Subcutaneous abdominal adipose tissue (tissue), 5 donors: ENCODE measurements at regions not wholly inside any gene's neighbourhood (a gene's known extent, or its start where the extent isn't known, plus 50 kb on each side); places are given as distances from the start of the nearest gene placed in this dataset.

Experiments used
- H3K27ac ChIP-seq: one replicate; pipeline ENCODE4 v1.7.0; 2013; ENCODE audit warnings: low read depth, mild to moderate bottlenecking, inconsistent platforms, low read length, moderate library complexity
- H3K27me3 ChIP-seq, 5 donors: one replicate each; pipeline ENCODE4 v1.7.0; 2013; ENCODE audit warnings: low read length in 5 of 5, inconsistent platforms in 1 of 5; ENCODE audit not compliant: control insufficient read depth in 5 of 5, insufficient read depth in 4 of 5
- H3K36me3 ChIP-seq, 5 donors: one replicate each; pipeline ENCODE4 v1.7.0; 2013; ENCODE audit warnings: low read length in 5 of 5; ENCODE audit not compliant: control insufficient read depth in 5 of 5, insufficient read depth in 5 of 5
- H3K4me1 ChIP-seq, 5 donors: one replicate each; pipeline ENCODE4 v1.7.0; 2013; ENCODE audit warnings: low read length in 5 of 5, mild to moderate bottlenecking in 3 of 5, moderate library complexity in 1 of 5; ENCODE audit not compliant: control insufficient read depth in 5 of 5, insufficient read depth in 5 of 5
- H3K4me3 ChIP-seq, 5 donors: one replicate each; pipeline ENCODE4 v1.7.0; 2013; ENCODE audit warnings: low read length in 5 of 5, low read depth in 1 of 5
- H3K9ac ChIP-seq, 5 donors: one replicate each; pipeline ENCODE4 v1.7.0; 2013; ENCODE audit warnings: low read length in 5 of 5, mild to moderate bottlenecking in 4 of 5, moderate library complexity in 3 of 5
- H3K9me3 ChIP-seq, 5 donors: one replicate each; pipeline ENCODE4 v1.7.0; 2013; ENCODE audit warnings: low read length in 5 of 5; ENCODE audit not compliant: control insufficient read depth in 5 of 5
- donor health status: healthy.
- donor health status: healthy.
- donor health status: healthy.
- donor health status: healthy.
- donor health status: healthy.

DNA sequence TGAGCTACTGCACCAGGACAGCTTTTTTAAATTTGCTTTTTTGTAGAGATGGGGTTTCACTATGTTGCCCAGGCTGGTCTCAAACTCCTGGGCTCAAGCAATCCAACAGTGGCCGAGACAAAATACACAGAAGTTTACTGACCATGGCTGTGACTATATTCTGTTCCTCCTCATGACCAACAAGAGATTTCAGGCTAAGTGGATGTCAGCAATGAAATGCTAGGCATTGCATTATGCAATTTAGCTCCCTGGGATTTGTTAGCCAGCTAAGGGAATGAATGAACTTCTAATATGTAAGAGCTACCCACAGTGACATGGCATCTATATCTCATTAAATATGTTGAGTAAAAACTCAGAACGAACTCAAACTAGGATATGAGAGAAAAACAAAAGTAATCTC, 81.9 kb upstream of the MBOAT2 start:
- Histone ChIP-seq H3K4me1 (peaks cover 0 to 17% (median 10%) of the 10 kb centered on the region in 5 donors), H3K27ac (no peak overlapping the region), H3K36me3 (peaks cover 0 to 3% (median 0%) of the 10 kb centered on the region in 5 donors), H3K4me3 (no peak overlapping the region), H3K9me3 (peaks cover 2 to 10% (median 5%) of the 10 kb centered on the region in 5 donors), H3K9ac (no peak overlapping the region), H3K27me3 (no peaks in the 10 kb centered on the region)

DNA sequence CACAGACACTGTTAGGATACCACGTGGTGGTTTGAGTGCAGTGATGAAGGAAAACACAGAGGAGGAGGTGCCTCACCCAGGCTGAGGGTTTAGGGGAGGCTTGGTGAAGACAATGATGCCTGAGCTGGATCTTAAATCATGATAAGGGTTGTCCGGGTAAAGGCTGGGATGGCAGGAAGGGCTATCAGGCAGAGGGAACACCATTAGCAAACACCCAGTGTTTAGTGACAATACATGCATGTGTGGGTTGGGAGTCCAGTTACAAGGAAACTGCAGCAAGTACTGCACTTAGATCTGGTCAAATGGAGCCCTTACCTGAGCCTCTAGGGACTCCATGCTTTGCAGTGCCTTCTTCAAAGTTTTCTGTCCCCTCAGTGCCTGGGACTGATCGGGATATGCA, 79.8 kb upstream of the MBOAT2 start:
- no peaks in the 10 kb centered on the region for H3K27me3 ChIP-seq
- H3K9ac ChIP-seq = no peak overlapping the region
- no peak overlapping the region for H3K4me3 ChIP-seq
- peaks cover 0 to 17% (median 10%) of the 10 kb centered on the region in 5 donors for H3K4me1 ChIP-seq
- peaks cover 2 to 10% (median 5%) of the 10 kb centered on the region in 5 donors for H3K9me3 ChIP-seq
- no peak overlapping the region for H3K27ac ChIP-seq
- H3K36me3 ChIP-seq = peaks cover 0 to 3% (median 0%) of the 10 kb centered on the region in 5 donors

DNA sequence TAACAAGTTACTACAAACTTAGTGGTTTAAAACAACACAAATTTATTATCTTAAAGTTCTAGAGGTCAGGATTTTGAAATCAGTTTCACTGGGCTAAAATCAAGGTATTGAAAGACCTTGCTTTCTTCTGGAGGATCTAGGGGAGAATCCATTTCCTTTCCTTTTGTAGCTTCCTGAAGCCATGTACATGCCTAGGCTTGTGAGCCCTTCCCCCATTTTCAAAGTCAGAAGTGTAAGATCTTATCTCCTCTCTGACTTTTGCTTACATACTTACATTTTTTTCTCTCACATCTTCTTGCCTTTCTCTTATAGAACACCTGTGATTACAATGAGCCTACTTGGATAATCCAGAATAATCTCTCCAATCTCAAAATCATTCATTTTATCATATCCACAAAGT, 78.7 kb upstream of the MBOAT2 start:
- no peak overlapping the region for H3K27ac ChIP-seq
- no peaks in the 10 kb centered on the region for H3K27me3 ChIP-seq
- no peak overlapping the region for H3K4me3 ChIP-seq
- H3K9me3 ChIP-seq = peaks cover 2 to 10% (median 5%) of the 10 kb centered on the region in 5 donors
- peaks cover 0 to 11% (median 9%) of the 10 kb centered on the region in 5 donors for H3K4me1 ChIP-seq
- peaks cover 0 to 3% (median 0%) of the 10 kb centered on the region in 5 donors for H3K36me3 ChIP-seq
- no peak overlapping the region for H3K9ac ChIP-seq

DNA sequence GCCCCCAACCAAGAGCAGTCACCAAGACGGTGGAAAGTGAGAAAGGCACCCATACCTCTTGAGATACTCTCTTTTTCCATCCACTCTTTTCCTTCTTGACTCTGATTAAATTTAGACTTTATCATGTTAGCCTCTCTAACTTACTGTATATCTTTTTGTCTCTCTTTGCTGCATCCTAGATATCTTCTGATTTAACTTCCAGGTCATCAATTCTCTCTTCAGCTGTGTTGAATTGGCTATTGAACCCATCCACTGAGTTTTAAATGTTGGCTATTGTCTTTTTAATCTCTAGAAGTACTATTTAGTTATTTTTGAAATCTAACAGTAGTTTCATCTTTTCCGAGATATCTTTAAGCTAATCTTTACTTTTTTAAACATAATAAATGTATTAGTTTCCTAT, 78.3 kb upstream of the MBOAT2 start:
- Histone ChIP-seq H3K4me1 (peaks cover 0 to 7% (median 5%) of the 10 kb centered on the region in 5 donors), H3K9ac (no peak overlapping the region), H3K4me3 (no peak overlapping the region), H3K27ac (no peak overlapping the region), H3K36me3 (peaks cover 0 to 3% (median 0%) of the 10 kb centered on the region in 5 donors), H3K9me3 (peaks cover 2 to 10% (median 5%) of the 10 kb centered on the region in 5 donors), H3K27me3 (no peaks in the 10 kb centered on the region)

DNA sequence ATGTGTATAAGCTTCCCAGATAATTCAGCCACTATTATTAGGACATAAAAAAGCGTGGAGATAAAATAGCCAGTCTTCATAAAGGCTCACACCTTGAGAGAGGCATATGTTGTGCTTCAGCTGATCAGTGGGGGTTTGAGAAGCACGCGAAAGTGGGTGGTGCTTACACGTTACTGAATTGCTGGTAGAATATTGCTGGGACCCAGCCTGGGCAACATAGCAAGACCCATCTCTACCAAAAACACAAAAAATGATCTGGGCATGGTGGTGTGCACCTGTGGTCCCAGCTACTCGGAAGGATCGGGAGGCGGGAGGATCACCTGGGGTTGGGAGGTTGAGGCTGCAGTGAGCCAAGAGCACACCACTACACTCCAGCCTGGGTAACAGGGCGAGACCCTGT, 74.9 kb upstream of the MBOAT2 start:
- Histone ChIP-seq H3K27me3 (no peaks in the 10 kb centered on the region), H3K27ac (no peak overlapping the region), H3K4me3 (no peak overlapping the region), H3K4me1 (no peaks in the 10 kb centered on the region), H3K36me3 (peaks cover 0 to 3% (median 0%) of the 10 kb centered on the region in 5 donors), H3K9me3 (peaks cover 2 to 10% (median 5%) of the 10 kb centered on the region in 5 donors), H3K9ac (no peak overlapping the region)

DNA sequence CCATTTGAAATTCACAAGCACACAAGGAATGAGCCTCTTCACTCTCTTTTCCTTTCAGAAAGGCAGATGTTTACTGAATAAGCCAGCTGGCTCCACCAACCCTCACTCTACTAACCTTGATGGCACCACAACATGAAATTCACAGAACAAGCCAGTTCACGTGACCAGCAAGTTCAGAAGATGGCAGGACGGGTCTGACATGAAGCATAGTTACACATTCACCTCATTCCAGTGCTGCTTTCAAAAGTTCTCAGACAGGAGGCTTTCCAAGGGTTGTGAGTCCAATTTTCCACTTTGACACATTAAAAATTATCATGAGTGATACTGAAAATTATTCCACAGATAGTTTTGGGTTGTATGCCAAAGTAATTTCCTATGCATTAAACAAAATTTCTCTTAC, 74.2 kb upstream of the MBOAT2 start:
- H3K9ac ChIP-seq = no peak overlapping the region
- H3K4me1 ChIP-seq = no peaks in the 10 kb centered on the region
- H3K27me3 ChIP-seq = no peaks in the 10 kb centered on the region
- H3K9me3 ChIP-seq = peaks cover 2 to 10% (median 5%) of the 10 kb centered on the region in 5 donors
- H3K27ac ChIP-seq = no peak overlapping the region
- H3K4me3 ChIP-seq = no peak overlapping the region
- peaks cover 0 to 3% (median 0%) of the 10 kb centered on the region in 5 donors for H3K36me3 ChIP-seq

DNA sequence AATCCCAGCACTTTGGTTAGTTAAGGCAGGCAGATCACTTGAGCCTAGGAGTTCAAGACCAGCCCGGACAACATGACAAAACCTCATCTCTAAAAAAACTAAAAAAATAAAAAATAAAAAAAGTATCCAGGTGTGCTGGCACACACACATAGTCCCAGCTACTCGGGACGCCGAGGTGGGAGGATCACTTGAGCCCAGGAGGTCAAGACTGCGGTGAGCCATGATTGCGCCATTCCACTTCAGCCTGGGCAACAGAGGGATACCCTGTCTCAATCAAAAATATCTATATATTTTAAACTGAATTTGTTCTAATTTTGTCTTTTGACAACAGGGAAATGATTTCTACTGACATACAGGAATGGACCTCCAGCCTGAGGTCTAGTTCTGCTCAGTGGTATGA, 73.3 kb upstream of the MBOAT2 start:
- H3K27ac ChIP-seq = no peak overlapping the region
- H3K9ac ChIP-seq = no peak overlapping the region
- H3K36me3 ChIP-seq = no peaks in the 10 kb centered on the region
- no peaks in the 10 kb centered on the region for H3K4me1 ChIP-seq
- H3K9me3 ChIP-seq = peaks cover under 1 to 5% (median 2%) of the 10 kb centered on the region in 5 donors
- H3K4me3 ChIP-seq = no peak overlapping the region
- H3K27me3 ChIP-seq = no peaks in the 10 kb centered on the region

DNA sequence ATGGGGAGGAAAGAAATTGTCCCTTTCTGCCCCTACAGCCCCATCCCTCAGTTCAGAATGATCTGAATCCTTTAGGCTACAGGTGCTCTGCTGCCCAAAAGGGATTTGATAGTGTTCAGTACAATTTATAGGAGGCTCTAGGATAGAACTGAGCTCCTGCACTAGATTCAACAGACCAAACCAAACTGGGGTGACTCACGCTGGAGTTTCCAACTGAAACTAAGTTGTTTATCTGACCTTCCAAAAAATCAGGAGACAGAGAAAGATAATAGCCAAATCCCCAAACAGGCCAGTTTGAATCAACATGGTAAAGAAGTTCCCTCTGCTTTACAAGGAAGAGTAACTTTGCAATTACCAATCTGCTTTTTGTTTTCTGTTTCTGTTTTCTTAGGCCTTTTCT, 72.7 kb upstream of the MBOAT2 start:
- Histone ChIP-seq H3K9me3 (no peaks in the 10 kb centered on the region), H3K4me1 (no peaks in the 10 kb centered on the region), H3K27ac (no peak overlapping the region), H3K36me3 (no peaks in the 10 kb centered on the region), H3K27me3 (no peaks in the 10 kb centered on the region), H3K9ac (no peak overlapping the region), H3K4me3 (no peak overlapping the region)

DNA sequence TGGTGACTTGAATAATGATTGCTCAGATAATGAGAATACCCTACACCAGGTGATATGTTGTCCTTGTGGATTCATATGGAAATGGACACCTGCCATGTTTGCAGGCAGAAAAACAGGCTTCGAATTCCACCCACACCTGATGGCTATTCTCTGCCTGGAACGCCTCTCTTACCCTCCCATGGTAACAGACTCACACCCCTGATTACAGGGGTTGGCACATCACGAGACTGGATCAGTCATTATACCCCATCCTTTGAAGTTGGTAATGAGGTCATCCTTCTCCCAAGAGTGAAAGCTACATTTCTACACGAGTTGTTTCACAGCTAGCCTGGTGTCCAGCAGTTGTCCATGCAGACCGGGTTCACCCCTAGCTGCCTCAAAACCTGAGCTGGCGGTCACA, 71.4 kb upstream of the MBOAT2 start:
- no peak overlapping the region for H3K4me3 ChIP-seq

DNA sequence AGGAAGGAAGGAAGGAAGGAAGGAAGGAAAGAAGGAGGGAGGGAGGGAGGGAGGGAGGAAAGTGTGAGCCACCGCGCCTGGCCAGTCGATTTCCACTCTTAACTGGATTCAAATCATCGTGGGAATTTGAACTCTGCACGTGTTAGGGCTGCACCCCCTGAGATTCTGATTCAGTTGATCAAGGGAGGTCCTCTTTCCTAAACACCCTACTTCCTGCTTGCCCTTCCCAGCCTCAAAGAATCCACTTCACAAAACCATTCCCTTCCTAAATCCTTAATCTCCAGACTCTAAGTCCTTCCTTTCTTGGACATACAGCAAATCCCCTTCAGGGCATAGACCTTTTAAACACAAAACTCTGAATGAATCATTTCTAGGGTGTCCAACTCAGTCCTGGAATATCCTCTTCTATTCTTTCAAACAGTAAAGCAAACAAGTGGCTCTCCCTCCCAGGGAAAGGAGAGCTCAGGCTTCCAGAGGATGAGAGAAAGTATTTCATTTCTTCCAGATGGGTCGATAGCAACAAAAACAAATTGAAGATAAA, 68.2 kb upstream of the MBOAT2 start:
- Histone ChIP-seq H3K4me1 (no peaks in the 10 kb centered on the region), H3K9ac (no peak overlapping the region), H3K27ac (no peak overlapping the region), H3K27me3 (no peaks in the 10 kb centered on the region), H3K9me3 (peaks cover 0 to 6% (median 4%) of the 10 kb centered on the region in 5 donors), H3K36me3 (no peaks in the 10 kb centered on the region), H3K4me3 (no peak overlapping the region)

More for the DNA sequence above, 71.4 kb upstream of the MBOAT2 start:
- H3K27me3 ChIP-seq = no peaks in the 10 kb centered on the region
- no peak overlapping the region for H3K9ac ChIP-seq
- H3K27ac ChIP-seq = no peak overlapping the region
- H3K36me3 ChIP-seq = no peaks in the 10 kb centered on the region
- no peaks in the 10 kb centered on the region for H3K4me1 ChIP-seq
- H3K9me3 ChIP-seq = no peaks in the 10 kb centered on the region
